ENCODE measurements at regions not wholly inside any gene's neighbourhood (a gene's known extent, or its start where the extent isn't known, plus 50 kb on each side); places are given as distances from the start of the nearest gene placed in this dataset.

DNA sequence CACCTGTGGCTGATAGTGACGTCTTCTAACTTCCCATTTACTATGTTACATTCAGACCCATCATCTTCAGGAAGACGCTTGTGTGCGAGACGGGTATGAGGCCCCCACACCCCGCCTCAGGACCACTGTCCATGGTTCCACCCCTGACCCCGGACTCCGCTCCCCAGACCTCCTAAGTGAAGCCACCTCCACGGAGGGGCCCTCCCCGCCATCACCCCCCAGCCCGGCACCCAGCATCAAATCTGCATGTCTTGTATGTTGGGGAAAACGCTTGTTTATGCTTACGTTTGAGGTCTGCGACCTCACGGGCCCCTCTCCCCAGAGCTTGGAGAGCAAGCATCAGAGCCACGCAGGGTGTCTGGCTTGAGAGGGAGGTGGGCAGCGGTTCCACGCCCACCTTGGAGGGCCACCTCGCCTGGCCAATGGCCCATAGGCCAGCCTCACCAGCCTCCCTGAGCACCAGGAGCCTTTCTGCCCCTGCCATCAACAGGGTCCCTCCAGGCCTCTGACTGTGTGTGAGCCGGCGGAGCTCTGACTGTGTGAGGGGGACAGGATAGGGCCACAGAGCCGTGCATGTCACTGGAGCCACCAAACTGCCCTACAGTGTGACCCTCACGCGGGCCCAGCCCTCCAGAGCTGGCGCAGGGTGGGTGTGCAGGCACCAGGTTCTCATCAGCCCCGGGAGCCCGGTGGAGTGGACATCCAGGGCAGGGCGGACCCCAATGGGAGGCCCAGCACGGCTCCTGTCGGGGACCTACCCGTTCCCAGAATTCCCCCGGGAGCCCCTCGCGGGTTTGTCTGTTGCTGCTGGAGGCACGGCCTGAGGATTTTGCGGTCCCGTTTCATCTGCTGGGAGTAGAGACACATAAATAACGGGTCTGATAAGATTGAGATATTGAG, 88.4 kb upstream of the NKX1-1 start:
- intact Hi-C loops (cut with DNase I), result no loop called here
- DNase-seq (no peak), ATAC-seq (ENCODE audit: poor library complexity) (no peak)

GRCh38 chr4:1493540-1494287, 87.5 kb upstream of the NKX1-1 start:
- DNase-seq (no peak), ATAC-seq (ENCODE audit: poor library complexity) (no peak)
- intact Hi-C loops (cut with DNase I), result no loop called here

GRCh38 chr4:1492651-1493539, 86.7 kb upstream of the NKX1-1 start:
- ATAC-seq (ENCODE audit: poor library complexity) (no peak), DNase-seq (no peak)
- intact Hi-C loops (cut with DNase I), result no loop called here

DNA sequence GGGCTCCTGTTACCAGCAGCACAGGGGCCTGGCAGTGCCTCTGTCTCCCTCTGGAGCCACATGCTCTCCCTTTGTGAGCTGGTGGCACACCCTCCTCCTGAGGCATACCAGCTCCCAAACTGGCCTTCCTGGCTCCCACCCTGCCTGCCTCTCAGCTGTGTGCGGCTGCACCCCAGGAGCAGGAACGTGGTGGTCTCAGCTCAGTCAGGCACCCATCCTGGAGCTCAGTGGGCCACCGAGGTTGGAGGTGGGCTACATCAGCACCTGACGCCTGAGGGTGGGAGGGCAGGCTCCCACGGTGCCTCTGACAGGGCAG, 85.9 kb upstream of the NKX1-1 start:
- DNase-seq (no peak), ATAC-seq (ENCODE audit: poor library complexity) (no peak)
- intact Hi-C loops (cut with DNase I), result no loop called here

- no peak for ATAC-seq (ENCODE audit: poor library complexity)
Measured at GRCh38 chr4:1491328-1492141, 85.3 kb upstream of the NKX1-1 start.

GRCh38 chr4:1490654-1491327, 84.5 kb upstream of the NKX1-1 start:
- intact Hi-C loops (cut with DNase I), result no loop called here
- ATAC-seq (ENCODE audit: poor library complexity), result no peak
- no peak for DNase-seq

More at GRCh38 chr4:1491328-1492141, 85.3 kb upstream of the NKX1-1 start:
- intact Hi-C loops (cut with DNase I), result no loop called here
- no peak for DNase-seq

DNA sequence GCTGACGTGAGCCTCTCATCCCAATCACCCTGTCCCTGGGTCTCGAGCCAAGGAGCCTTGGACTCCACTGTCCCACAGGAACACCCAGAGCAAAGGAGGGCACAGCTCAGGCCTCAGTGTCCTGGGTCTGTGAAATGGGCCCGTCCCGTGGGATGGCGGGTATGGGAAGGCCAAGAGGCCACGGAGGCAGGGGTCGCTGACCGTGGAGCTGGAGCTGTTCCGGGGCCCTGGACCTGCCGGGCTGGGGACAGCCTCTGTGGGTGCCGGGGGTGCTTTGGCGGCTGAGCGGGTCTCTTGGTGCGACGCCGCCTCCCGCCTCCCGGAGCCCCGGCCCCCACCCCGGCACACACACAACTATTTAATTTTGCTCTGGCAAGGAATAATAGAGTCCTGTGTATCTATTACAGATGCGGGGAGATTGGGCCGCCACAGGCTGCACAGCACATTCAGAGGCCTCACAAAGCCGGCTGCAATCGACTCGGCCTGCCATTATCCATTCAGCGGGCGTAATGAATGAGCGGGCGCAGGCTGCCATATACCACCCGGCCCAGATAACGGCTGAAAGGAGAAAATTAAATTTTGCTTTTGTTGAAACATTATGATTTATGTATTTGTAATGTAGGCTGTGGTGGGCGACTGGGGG, 83.9 kb upstream of the NKX1-1 start:
- ATAC-seq (ENCODE audit: poor library complexity), result no peak
- intact Hi-C loops (cut with DNase I), result no loop called here

GRCh38 chr4:1489639-1489995, 83.4 kb upstream of the NKX1-1 start:
- no peak for DNase-seq
- no peak for ATAC-seq (ENCODE audit: poor library complexity)
- intact Hi-C loops (cut with DNase I), result no loop called here

More for the DNA sequence above, 83.9 kb upstream of the NKX1-1 start:
- DNase-seq, result no peak

DNA sequence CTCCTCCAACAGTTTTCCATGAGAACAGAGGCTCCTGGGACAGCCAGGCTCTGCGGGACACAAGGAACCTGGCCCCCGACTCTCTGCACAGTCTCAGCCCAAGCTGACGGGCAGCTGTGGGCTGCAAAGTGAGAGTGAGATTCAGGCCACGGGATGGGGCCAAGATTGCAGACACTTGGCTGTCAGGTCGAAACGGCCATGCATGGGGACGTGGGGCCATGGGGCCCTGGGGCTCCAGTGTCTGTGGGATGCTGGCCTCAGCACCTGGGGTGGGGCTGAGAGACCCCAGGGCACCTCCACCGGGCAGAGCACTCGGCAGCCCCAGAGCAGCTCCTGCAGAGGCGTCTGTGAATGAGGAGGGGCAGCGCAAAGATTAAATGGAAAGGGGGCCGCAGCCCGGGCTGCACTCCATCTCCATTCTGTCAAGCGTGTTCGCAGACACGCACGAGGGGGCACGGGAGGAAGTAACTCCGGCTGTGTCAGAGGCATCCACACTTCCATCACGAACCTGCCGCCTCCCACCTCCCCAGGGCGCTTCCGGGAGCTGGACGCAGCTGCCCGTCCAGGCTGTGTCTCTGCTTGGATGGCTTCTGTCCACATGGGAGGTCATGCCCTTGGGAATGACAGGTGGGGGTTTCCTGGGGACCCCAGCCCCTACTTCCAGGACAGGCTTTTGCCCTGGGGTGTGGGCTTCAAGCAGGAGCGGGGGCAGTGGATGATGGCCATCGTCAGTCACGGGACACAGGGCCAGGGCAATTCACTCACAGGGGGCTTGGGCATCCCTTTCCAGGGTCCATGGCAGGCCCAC, 82.8 kb upstream of the NKX1-1 start:
- ATAC-seq (ENCODE audit: poor library complexity) (no peak), DNase-seq (peak; percentile 22)
- intact Hi-C loops (cut with DNase I), result no loop called here

DNA sequence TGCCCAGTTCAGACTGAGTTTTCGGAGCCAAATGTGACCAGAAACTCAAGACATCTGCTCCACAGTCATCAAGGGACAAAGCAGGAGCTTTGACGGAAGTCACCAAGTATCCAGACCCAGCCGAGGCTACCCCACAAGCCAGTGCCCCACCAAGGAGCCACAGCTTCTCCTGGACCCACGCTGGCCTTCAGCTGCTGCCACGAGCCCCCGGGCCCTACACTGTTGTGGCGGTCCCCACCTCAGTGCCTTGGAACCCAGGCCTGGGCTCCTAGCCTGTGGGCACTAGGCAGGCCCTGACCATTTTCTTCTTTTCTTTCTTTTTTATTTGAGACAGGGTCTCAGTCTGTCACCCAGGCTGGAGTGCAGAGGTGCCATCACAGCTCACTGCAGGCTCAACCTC, 82.1 kb upstream of the NKX1-1 start:
- intact Hi-C loops (cut with DNase I), result no loop called here
- DNase-seq (peak; percentile 6), ATAC-seq (ENCODE audit: poor library complexity) (no peak)

GRCh38 chr4:1487761-1488160, 81.5 kb upstream of the NKX1-1 start:
- DNase-seq (peak; percentile 18), ATAC-seq (ENCODE audit: poor library complexity) (no peak)
- intact Hi-C loops (cut with DNase I), result no loop called here

DNA sequence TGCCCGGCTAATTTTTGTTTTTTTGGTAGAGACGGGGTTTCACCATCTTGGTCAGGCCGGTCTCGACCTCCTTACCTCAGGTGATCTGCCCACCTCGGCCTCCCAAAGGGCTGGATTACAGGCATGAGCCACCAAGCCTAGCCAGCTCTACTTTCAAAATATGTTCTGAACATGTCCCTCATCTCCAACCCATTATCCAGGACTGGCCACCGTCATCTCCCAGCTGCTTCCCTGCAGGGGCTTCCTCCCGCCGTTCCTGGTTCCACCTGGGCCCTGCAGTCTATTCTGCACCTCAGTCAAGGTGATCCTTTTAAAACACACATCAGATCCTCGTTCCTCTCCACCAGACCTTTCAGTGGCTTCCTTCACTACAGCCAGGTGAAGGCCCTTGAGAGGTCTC, 80.9 kb upstream of the NKX1-1 start:
- intact Hi-C loops (cut with DNase I), result no loop called here
- ATAC-seq (ENCODE audit: poor library complexity), result no peak
- no peak for DNase-seq

- intact Hi-C loops (cut with DNase I), result no loop called here
- DNase-seq (no peak), ATAC-seq (ENCODE audit: poor library complexity) (no peak)
Measured at GRCh38 chr4:1485280-1485679, 79.0 kb upstream of the NKX1-1 start.

DNA sequence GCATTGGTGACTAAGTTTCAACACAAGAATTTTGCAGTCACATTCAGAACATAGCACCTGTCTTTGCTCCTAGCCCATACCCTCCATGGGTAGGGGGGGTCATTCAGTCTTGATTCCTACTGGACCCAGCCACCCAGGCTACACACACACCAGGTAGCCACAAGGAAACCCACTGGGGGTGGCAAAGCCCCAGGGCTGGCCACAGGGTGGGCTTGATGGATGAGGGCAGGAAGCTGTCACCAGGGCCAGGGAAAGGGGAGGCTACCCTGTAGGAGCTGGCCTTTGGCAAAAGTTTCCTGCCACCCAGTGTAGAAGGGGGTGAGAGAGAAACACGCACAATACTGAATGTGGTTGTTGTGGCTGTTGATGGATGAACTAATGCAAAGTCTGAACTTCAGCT, 74.5 kb upstream of the NKX1-1 start:
- intact Hi-C loops (cut with DNase I), result no loop called here
- no peak for ATAC-seq (ENCODE audit: poor library complexity)
- DNase-seq, result no peak

- intact Hi-C loops (cut with DNase I), result no loop called here
- ATAC-seq (ENCODE audit: poor library complexity) (no peak), DNase-seq (no peak)
Measured at GRCh38 chr4:1479454-1479853, 73.2 kb upstream of the NKX1-1 start.

- ATAC-seq (ENCODE audit: poor library complexity) (no peak), DNase-seq (no peak)
- intact Hi-C loops (cut with DNase I), result no loop called here
Measured at GRCh38 chr4:1478766-1479355, 72.6 kb upstream of the NKX1-1 start.

Data from Right ventricle myocardium superior (tissue), 1 donor.